WERI-Rb-1 (cell line): ENCODE measurements at regions not wholly inside any gene's neighbourhood (a gene's known extent, or its start where the extent isn't known, plus 50 kb on each side); places are given as distances from the start of the nearest gene placed in this dataset.

Experiments
- DNase-seq: peaks from one replicate; pipeline ENCODE4 v3.0.0-alpha.2; 2020
- H3K27ac ChIP-seq: fragments of 250-450 bp; sonication (Bioruptor Pico); 2 replicates; pipeline ENCODE4 v1.5.1; 2020; ENCODE audit warnings: mild to moderate bottlenecking, moderate library complexity
- H3K27me3 ChIP-seq: fragments of 250-450 bp; sonication (Bioruptor Pico); 2 replicates; pipeline ENCODE4 v1.5.1; 2021; ENCODE audit warnings: mild to moderate bottlenecking, low read depth, moderate library complexity; ENCODE audit not compliant: insufficient read depth, severe bottlenecking
- H3K36me3 ChIP-seq: fragments of 250-450 bp; sonication (Bioruptor Pico); 2 replicates; pipeline ENCODE4 v1.5.1; 2020; ENCODE audit warnings: mild to moderate bottlenecking, moderate library complexity
- H3K4me3 ChIP-seq: 2 replicates; pipeline ENCODE4 v1.5.1; 2011; ENCODE audit warnings: low read depth, mild to moderate bottlenecking, control low read depth, low read length
- H3K9me3 ChIP-seq: fragments of 250-450 bp; sonication (Bioruptor Pico); 2 replicates; pipeline ENCODE4 v1.5.1; 2021; ENCODE audit warnings: mild to moderate bottlenecking, moderate library complexity; ENCODE audit not compliant: severe bottlenecking
- TF ChIP-seq, protein P1 (sequence below): IDR thresholded peaks from 2 replicates; pipeline ENCODE4 v1.5.1; 2011; ENCODE audit warnings: low read depth, mild to moderate bottlenecking, control low read depth, inconsistent platforms, low read length

- H3K4me3 ChIP-seq, result no peak overlapping the region
- TF ChIP-seq, protein P1, sequence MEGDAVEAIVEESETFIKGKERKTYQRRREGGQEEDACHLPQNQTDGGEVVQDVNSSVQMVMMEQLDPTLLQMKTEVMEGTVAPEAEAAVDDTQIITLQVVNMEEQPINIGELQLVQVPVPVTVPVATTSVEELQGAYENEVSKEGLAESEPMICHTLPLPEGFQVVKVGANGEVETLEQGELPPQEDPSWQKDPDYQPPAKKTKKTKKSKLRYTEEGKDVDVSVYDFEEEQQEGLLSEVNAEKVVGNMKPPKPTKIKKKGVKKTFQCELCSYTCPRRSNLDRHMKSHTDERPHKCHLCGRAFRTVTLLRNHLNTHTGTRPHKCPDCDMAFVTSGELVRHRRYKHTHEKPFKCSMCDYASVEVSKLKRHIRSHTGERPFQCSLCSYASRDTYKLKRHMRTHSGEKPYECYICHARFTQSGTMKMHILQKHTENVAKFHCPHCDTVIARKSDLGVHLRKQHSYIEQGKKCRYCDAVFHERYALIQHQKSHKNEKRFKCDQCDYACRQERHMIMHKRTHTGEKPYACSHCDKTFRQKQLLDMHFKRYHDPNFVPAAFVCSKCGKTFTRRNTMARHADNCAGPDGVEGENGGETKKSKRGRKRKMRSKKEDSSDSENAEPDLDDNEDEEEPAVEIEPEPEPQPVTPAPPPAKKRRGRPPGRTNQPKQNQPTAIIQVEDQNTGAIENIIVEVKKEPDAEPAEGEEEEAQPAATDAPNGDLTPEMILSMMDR, result no peak
- no peaks in the 10 kb centered on the region for H3K27me3 ChIP-seq
- DNase-seq, result no peak
- no peaks in the 10 kb centered on the region for H3K9me3 ChIP-seq
- no peaks in the 10 kb centered on the region for H3K36me3 ChIP-seq
- H3K27ac ChIP-seq, result no peak overlapping the region
Measured at GRCh38 chr11:23502389-23502788, 642.1 kb upstream of the CCDC179 start.

- H3K36me3 ChIP-seq, result no peaks in the 10 kb centered on the region
- no peaks in the 10 kb centered on the region for H3K27me3 ChIP-seq
- H3K4me3 ChIP-seq, result no peak overlapping the region
- TF ChIP-seq, protein P1, result no peak
- no peak for DNase-seq
- no peaks in the 10 kb centered on the region for H3K9me3 ChIP-seq
- no peak overlapping the region for H3K27ac ChIP-seq
Measured at GRCh38 chr11:23502826-23503225, 642.6 kb upstream of the CCDC179 start.

DNA sequence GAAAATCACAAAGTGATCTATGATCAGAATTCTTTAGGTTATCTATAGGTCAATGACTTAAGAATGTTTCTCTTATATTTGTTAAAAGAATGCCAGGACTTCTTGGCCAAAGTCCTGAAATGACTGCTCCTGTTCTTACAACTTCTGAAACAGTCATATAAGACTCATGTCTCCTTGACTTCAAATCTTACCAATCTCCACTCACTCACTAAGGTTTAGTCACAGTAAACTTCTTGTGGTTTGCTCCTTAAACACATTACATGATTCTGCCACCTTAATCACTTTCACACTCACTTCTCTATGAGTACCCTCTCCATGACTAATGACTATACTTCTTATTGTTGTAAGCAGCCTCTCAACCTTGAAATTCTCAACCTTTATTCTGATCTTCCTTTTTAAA lies 648.7 kb upstream of the CCDC179 start:
- TF ChIP-seq, protein P1, result no peak
- Histone ChIP-seq H3K27me3 (no peaks in the 10 kb centered on the region), H3K36me3 (no peaks in the 10 kb centered on the region), H3K27ac (no peak overlapping the region), H3K4me3 (no peak overlapping the region), H3K9me3 (no peaks in the 10 kb centered on the region)
- DNase-seq, result no peak

GRCh38 chr11:23509821-23510220 lies 649.5 kb upstream of the CCDC179 start:
- no peak for DNase-seq
- Histone ChIP-seq H3K4me3 (no peak overlapping the region), H3K36me3 (no peaks in the 10 kb centered on the region), H3K9me3 (no peaks in the 10 kb centered on the region), H3K27ac (no peak overlapping the region), H3K27me3 (no peaks in the 10 kb centered on the region)
- TF ChIP-seq, protein P1, result no peak

DNA sequence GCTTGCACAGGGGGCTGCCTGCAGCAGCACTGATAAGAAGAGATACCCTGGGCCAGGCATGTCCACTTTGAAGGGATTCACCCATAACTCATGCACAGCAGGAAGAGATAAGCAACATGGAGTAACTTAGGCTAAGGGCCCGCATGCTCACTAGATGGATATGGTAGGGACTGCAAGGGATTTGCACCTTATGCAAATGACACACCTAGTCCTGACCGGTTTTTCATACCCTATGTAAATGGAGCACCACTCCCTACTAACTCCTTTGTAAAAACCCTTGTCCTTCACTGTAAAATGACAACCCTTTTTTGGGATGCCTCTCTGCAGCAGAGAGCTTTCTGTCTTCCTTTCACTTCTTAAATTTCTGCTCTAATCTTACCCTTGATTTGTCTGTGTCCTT lies 658.9 kb upstream of the CCDC179 start:
- TF ChIP-seq, protein P1, result no peak
- no peaks in the 10 kb centered on the region for H3K27me3 ChIP-seq
- H3K9me3 ChIP-seq, result no peaks in the 10 kb centered on the region
- no peaks in the 10 kb centered on the region for H3K36me3 ChIP-seq
- no peak for DNase-seq
- no peak overlapping the region for H3K4me3 ChIP-seq
- no peak overlapping the region for H3K27ac ChIP-seq

- Histone ChIP-seq H3K9me3 (no peaks in the 10 kb centered on the region), H3K27ac (no peak overlapping the region), H3K4me3 (no peak overlapping the region), H3K36me3 (no peaks in the 10 kb centered on the region), H3K27me3 (no peaks in the 10 kb centered on the region)
- TF ChIP-seq, protein P1, result no peak
- DNase-seq, result no peak
Measured at GRCh38 chr11:23520226-23520960, 660.1 kb upstream of the CCDC179 start.
